ENCODE measurements at regions not wholly inside any gene's neighbourhood (a gene's known extent, or its start where the extent isn't known, plus 50 kb on each side); places are given as distances from the start of the nearest gene placed in this dataset.

DNA sequence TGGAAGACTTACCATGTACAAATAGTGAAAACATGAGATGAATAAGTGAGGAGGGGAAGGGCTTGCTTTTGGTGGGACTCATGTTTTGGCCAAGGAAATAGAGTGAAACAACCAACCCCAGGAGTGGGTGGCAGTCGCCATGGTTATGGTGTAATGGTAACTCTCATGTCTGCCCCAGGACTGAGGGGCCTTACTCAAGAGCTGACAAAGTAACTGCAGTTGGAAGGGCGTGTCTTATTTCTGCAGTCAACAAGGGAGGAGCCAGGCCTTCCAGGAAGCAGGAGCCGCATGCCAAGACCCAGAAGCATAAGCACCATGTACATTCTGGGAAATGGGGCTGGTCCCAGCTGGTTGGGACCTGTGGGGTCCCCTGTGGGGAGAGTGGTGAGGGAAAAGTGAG lies 108.5 kb downstream of the UNC5CL start:
- H3K9ac ChIP-seq (ENCODE audit: low read length): no peak overlapping the region
- no peaks in the 10 kb centered on the region for H3K79me2 ChIP-seq (ENCODE audit: insufficient read depth, low read length)
- TF ChIP-seq, protein P1, sequence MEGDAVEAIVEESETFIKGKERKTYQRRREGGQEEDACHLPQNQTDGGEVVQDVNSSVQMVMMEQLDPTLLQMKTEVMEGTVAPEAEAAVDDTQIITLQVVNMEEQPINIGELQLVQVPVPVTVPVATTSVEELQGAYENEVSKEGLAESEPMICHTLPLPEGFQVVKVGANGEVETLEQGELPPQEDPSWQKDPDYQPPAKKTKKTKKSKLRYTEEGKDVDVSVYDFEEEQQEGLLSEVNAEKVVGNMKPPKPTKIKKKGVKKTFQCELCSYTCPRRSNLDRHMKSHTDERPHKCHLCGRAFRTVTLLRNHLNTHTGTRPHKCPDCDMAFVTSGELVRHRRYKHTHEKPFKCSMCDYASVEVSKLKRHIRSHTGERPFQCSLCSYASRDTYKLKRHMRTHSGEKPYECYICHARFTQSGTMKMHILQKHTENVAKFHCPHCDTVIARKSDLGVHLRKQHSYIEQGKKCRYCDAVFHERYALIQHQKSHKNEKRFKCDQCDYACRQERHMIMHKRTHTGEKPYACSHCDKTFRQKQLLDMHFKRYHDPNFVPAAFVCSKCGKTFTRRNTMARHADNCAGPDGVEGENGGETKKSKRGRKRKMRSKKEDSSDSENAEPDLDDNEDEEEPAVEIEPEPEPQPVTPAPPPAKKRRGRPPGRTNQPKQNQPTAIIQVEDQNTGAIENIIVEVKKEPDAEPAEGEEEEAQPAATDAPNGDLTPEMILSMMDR (IDR thresholded peaks at IDR 0.05; ENCODE audit: insufficient read depth, low read length, poor library complexity, severe bottlenecking): no peak
- TF ChIP-seq EZH2phosphoT487 (conservative IDR thresholded peaks at IDR 0.05; ENCODE audit: low read length): no peak
- no peak overlapping the region for H2AFZ ChIP-seq (ENCODE audit: low read depth, low read length, severe bottlenecking)
- no peak overlapping the region for H3K4me3 ChIP-seq (ENCODE audit: insufficient read depth, low read length, poor library complexity, severe bottlenecking)
- no peaks in the 10 kb centered on the region for H3F3A ChIP-seq (ENCODE audit: insufficient read depth)
- H3K4me2 ChIP-seq (ENCODE audit: low read depth, low read length, poor library complexity, severe bottlenecking): no peak overlapping the region
- no peak overlapping the region for H3K27ac ChIP-seq (ENCODE audit: low read depth, low read length)
- no peaks in the 10 kb centered on the region for H3K9me2 ChIP-seq (replicated peaks; ENCODE audit: insufficient read depth, low read length)
- no peaks in the 10 kb centered on the region for H4K20me1 ChIP-seq (ENCODE audit: low read depth, low read length)
- H3K9me3 ChIP-seq (ENCODE audit: insufficient read depth, low read length): no peaks in the 10 kb centered on the region
- 0 out of 2 replicates have a peak, but pooled peaks cover 12% of the 10 kb centered on the region for H3K27me3 ChIP-seq (ENCODE audit: low read length)
- no peaks in the 10 kb centered on the region for H3K36me3 ChIP-seq (ENCODE audit: low read length)

DNA sequence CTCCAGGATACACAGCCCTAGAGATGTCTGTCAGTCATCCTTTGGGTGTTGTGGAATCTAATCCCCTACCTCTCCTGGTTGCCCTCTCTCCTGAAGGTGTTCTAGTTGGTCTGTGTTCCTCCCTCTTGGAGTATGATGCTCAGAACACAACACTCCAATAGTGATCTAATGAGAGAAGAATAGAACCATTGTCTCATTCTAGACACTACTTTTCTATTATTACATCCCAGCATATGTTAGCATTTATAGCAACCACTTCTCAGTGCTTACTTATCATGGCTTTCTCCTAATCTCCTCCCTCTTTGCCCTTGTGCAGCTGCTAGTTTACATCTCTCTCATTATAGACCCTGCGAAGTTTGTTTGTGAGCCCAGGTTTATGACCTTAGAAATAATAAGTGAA lies 109.0 kb downstream of the UNC5CL start:
- H3F3A ChIP-seq (ENCODE audit: insufficient read depth): no peaks in the 10 kb centered on the region
- H3K9me2 ChIP-seq (replicated peaks; ENCODE audit: insufficient read depth, low read length): no peaks in the 10 kb centered on the region
- no peak overlapping the region for H3K9ac ChIP-seq (ENCODE audit: low read length)
- no peaks in the 10 kb centered on the region for H4K20me1 ChIP-seq (ENCODE audit: low read depth, low read length)
- H3K27ac ChIP-seq (ENCODE audit: low read depth, low read length): no peak overlapping the region
- TF ChIP-seq EZH2phosphoT487 (conservative IDR thresholded peaks at IDR 0.05; ENCODE audit: low read length): no peak
- TF ChIP-seq, protein P1 (IDR thresholded peaks at IDR 0.05; ENCODE audit: insufficient read depth, low read length, poor library complexity, severe bottlenecking): no peak
- H3K27me3 ChIP-seq (ENCODE audit: low read length): 0 out of 2 replicates have a peak, but pooled peaks cover 12% of the 10 kb centered on the region
- no peaks in the 10 kb centered on the region for H3K36me3 ChIP-seq (ENCODE audit: low read length)
- no peaks in the 10 kb centered on the region for H3K9me3 ChIP-seq (ENCODE audit: insufficient read depth, low read length)
- H3K4me2 ChIP-seq (ENCODE audit: low read depth, low read length, poor library complexity, severe bottlenecking): no peak overlapping the region
- H2AFZ ChIP-seq (ENCODE audit: low read depth, low read length, severe bottlenecking): no peak overlapping the region
- no peaks in the 10 kb centered on the region for H3K79me2 ChIP-seq (ENCODE audit: insufficient read depth, low read length)
- no peak overlapping the region for H3K4me3 ChIP-seq (ENCODE audit: insufficient read depth, low read length, poor library complexity, severe bottlenecking)

DNA sequence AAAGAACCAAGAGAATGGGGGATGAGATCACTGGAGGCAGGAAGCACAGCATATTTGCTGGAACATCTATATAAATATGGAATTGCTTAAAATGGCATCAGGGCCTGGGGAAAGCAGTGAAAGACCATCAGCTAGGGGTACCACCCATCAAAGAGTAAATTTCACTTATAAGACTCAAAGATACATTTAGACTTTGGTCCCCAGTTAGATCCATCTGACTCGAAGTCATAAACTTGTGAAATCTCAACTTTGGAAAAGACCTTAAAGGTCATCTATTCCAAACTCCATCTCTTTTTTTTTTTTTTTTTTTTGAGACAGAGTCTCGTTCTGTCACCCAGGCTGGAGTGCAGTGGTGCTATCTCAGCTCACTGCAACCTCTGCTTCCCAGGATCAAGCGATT lies 109.8 kb downstream of the UNC5CL start:
- Histone ChIP-seq H3K79me2 (ENCODE audit: insufficient read depth, low read length) (no peaks in the 10 kb centered on the region), H4K20me1 (ENCODE audit: low read depth, low read length) (no peaks in the 10 kb centered on the region), H3F3A (ENCODE audit: insufficient read depth) (no peaks in the 10 kb centered on the region), H3K27ac (ENCODE audit: low read depth, low read length) (no peak overlapping the region), H2AFZ (ENCODE audit: low read depth, low read length, severe bottlenecking) (no peak overlapping the region), H3K4me3 (ENCODE audit: insufficient read depth, low read length, poor library complexity, severe bottlenecking) (no peak overlapping the region), H3K9me3 (ENCODE audit: insufficient read depth, low read length) (no peaks in the 10 kb centered on the region), H3K36me3 (ENCODE audit: low read length) (no peaks in the 10 kb centered on the region), H3K9ac (ENCODE audit: low read length) (no peak overlapping the region), H3K9me2 (replicated peaks; ENCODE audit: insufficient read depth, low read length) (no peaks in the 10 kb centered on the region), H3K4me2 (ENCODE audit: low read depth, low read length, poor library complexity, severe bottlenecking) (no peak overlapping the region), H3K27me3 (ENCODE audit: low read length) (0 out of 2 replicates have a peak, but pooled peaks cover 12% of the 10 kb centered on the region)
- TF ChIP-seq, protein P1 (IDR thresholded peaks at IDR 0.05; ENCODE audit: insufficient read depth, low read length, poor library complexity, severe bottlenecking): no peak
- no peak for TF ChIP-seq EZH2phosphoT487 (conservative IDR thresholded peaks at IDR 0.05; ENCODE audit: low read length)
